Ascending aorta (tissue), 2 donors: ENCODE measurements at regions not wholly inside any gene's neighbourhood (a gene's known extent, or its start where the extent isn't known, plus 50 kb on each side); places are given as distances from the start of the nearest gene placed in this dataset.

Source experiments
- DNase-seq, 2 donors: peaks; one replicate each; pipeline ENCODE4 v3.0.0-alpha.2; 2019; ENCODE audit warnings: low spot score in 2 of 2
- H3K27ac ChIP-seq, 2 donors: fragments of 200-600 bp; sonication (generic); one replicate each; pipeline ENCODE4 v1.5.1; 2016 to 2017; ENCODE audit warnings: mild to moderate bottlenecking in 1 of 2
- H3K27me3 ChIP-seq: fragments of 200-600 bp; sonication (generic); one replicate; pipeline ENCODE4 v1.5.1; 2017
- H3K36me3 ChIP-seq, 2 donors: fragments of 200-600 bp; sonication (generic); one replicate each; pipeline ENCODE4 v1.5.1; 2016
- H3K4me1 ChIP-seq, 2 donors: fragments of 200-600 bp; sonication (generic); one replicate each; pipeline ENCODE4 v1.5.1; 2016 to 2017; ENCODE audit warnings: mild to moderate bottlenecking in 1 of 2
- H3K4me3 ChIP-seq, 2 donors: fragments of 200-600 bp; sonication (generic); one replicate each; pipeline ENCODE4 v1.5.1; 2016 to 2017; ENCODE audit warnings: mild to moderate bottlenecking in 1 of 2
- H3K9me3 ChIP-seq, 2 donors: fragments of 200-600 bp; sonication (generic); one replicate each; pipeline ENCODE4 v1.5.1; 2016
- CTCF ChIP-seq, 3 experiments: fragments of 200-600 bp in 2 of 3; fragments of 450-650 bp in 1 of 3; sonication (generic) in 2 of 3; IDR thresholded peaks; one replicate each; pipeline ENCODE4 v1.5.1; 2016 to 2019; ENCODE audit warnings: antibody characterized with exemption in 3 of 3, mild to moderate bottlenecking in 1 of 3, moderate library complexity in 1 of 3
- intact Hi-C: fragments of 100-400 bp; cut with DNase I; formaldehyde crosslinking; loops from one replicate; pipeline ENCODE4 v1.15.1; 2023

- Histone ChIP-seq H3K27ac (peak overlapping the region; percentile 19 to 50), H3K4me3 (peak overlapping the region; percentile 36 to 62), H3K9me3 (no peaks in the 10 kb centered on the region), H3K36me3 (no peaks in the 10 kb centered on the region), H3K4me1 (no peaks in the 10 kb centered on the region), H3K27me3 (no peaks in the 10 kb centered on the region)
- intact Hi-C loops: no loop called here
- no peak for TF ChIP-seq CTCF (IDR thresholded peaks at IDR 0.05)
- no peak for DNase-seq
Observed at GRCh38 chr21:16536643-16537434, 807.1 kb downstream of the USP25 start.

GRCh38 chr21:16537501-16537900 is 807.7 kb downstream of the USP25 start:
- H3K27ac ChIP-seq: peak overlapping the region in 1 of 2 donors; percentile 19
- intact Hi-C loops: no loop called here
- H3K9me3 ChIP-seq: no peaks in the 10 kb centered on the region
- no peak for TF ChIP-seq CTCF (IDR thresholded peaks at IDR 0.05)
- no peaks in the 10 kb centered on the region for H3K27me3 ChIP-seq
- no peaks in the 10 kb centered on the region for H3K36me3 ChIP-seq
- no peaks in the 10 kb centered on the region for H3K4me1 ChIP-seq
- H3K4me3 ChIP-seq: peak overlapping the region; percentile 36 to 62
- DNase-seq: no peak

DNA sequence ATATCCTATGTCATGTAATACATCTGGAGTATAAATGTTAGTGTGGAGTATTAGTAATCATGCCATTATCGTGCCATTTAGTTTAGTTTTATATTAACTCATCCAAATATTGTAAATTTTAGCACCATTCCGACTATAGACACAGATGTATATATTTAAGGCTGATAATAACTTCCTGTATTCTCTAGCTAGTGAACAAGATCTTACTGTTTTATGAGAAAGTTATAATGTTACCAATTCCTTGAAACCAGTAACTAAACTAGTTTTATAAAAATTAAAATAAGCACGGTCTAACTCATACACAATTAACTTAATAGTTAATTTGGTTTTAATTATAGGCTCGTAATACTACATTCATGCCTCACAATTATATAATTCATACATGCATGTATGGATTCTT is 808.6 kb downstream of the USP25 start:
- Histone ChIP-seq H3K27me3 (no peaks in the 10 kb centered on the region), H3K4me3 (no peak overlapping the region), H3K36me3 (no peaks in the 10 kb centered on the region), H3K4me1 (no peaks in the 10 kb centered on the region), H3K27ac (no peak overlapping the region), H3K9me3 (no peaks in the 10 kb centered on the region)
- intact Hi-C loops: no loop called here
- no peak for TF ChIP-seq CTCF (IDR thresholded peaks at IDR 0.05)
- no peak for DNase-seq

GRCh38 chr21:16538936-16539440 is 809.2 kb downstream of the USP25 start:
- TF ChIP-seq CTCF (IDR thresholded peaks at IDR 0.05): no peak
- no peak overlapping the region for H3K4me3 ChIP-seq
- no peaks in the 10 kb centered on the region for H3K4me1 ChIP-seq
- intact Hi-C loops: no loop called here
- H3K9me3 ChIP-seq: no peaks in the 10 kb centered on the region
- H3K27me3 ChIP-seq: no peaks in the 10 kb centered on the region
- no peaks in the 10 kb centered on the region for H3K36me3 ChIP-seq
- DNase-seq: no peak
- no peak overlapping the region for H3K27ac ChIP-seq

- no peak for TF ChIP-seq CTCF (IDR thresholded peaks at IDR 0.05)
- Histone ChIP-seq H3K36me3 (no peaks in the 10 kb centered on the region), H3K9me3 (no peaks in the 10 kb centered on the region), H3K4me1 (no peaks in the 10 kb centered on the region), H3K27ac (no peak overlapping the region), H3K27me3 (no peaks in the 10 kb centered on the region), H3K4me3 (no peak overlapping the region)
- intact Hi-C loops: no loop called here
- no peak for DNase-seq
Observed at GRCh38 chr21:16540966-16541727, 811.4 kb downstream of the USP25 start.
